Type B pancreatic cell (in vitro differentiated cells): ENCODE measurements at regions not wholly inside any gene's neighbourhood (a gene's known extent, or its start where the extent isn't known, plus 50 kb on each side); places are given as distances from the start of the nearest gene placed in this dataset.

Experiments
- DNase-seq: peaks from one replicate; pipeline ENCODE4 v3.0.0; 2021; ENCODE audit warnings: mixed read lengths; ENCODE audit not compliant: unreplicated experiment; ENCODE audit errors: extremely low spot score
- H3K27ac Mint-ChIP-seq: 2 replicates; pipeline ENCODE4 v1.8.0; 2021; ENCODE audit warnings: mild to moderate bottlenecking, mixed read lengths
- H3K27me3 Mint-ChIP-seq: 2 replicates; pipeline ENCODE4 v1.8.0; 2021; ENCODE audit warnings: mixed read lengths
- H3K36me3 Mint-ChIP-seq: 2 replicates; pipeline ENCODE4 v1.8.0; 2021; ENCODE audit warnings: mixed read lengths
- H3K4me1 Mint-ChIP-seq: one replicate; pipeline ENCODE4 v1.8.0; 2021; ENCODE audit warnings: mixed read lengths; ENCODE audit not compliant: unreplicated experiment
- H3K4me3 Mint-ChIP-seq: 2 replicates; pipeline ENCODE4 v1.8.0; 2021; ENCODE audit warnings: mild to moderate bottlenecking, mixed read lengths
- H3K9me3 Mint-ChIP-seq: 2 replicates; pipeline ENCODE4 v1.8.0; 2021; ENCODE audit warnings: mixed read lengths
- TF ChIP-seq, protein P1 (sequence below): fragments of 200-600 bp; sonication (generic); conservative IDR thresholded peaks from 2 replicates; pipeline ENCODE4 v1.5.0; 2021; ENCODE audit warnings: antibody characterized with exemption, mild to moderate bottlenecking

DNA sequence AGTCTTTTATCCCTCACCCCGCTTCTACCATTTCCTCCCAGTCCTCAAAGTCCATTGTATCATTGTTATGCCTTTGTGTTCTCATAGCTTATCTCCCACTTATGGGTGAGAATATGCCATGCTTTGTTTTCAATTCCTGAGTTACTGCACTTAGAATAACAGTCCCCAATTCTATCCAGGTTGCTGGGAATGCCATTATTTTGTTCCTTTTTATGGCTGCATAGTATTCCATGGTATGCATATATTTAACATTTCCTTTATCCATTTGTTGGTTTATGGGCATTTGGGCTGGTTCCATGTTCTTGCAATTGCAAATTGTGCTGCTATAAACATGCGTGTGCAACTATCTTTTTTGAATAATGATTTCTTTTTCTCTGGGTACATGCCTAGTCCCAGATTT lies 114.9 kb downstream of the VPREB1 start:
- Mint-ChIP-seq H3K4me1 (no peaks in the 10 kb centered on the region), H3K27ac (no peak overlapping the region), H3K27me3 (peaks cover 78% of the 10 kb centered on the region), H3K9me3 (no peaks in the 10 kb centered on the region), H3K4me3 (no peak overlapping the region), H3K36me3 (no peaks in the 10 kb centered on the region)
- TF ChIP-seq, protein P1, sequence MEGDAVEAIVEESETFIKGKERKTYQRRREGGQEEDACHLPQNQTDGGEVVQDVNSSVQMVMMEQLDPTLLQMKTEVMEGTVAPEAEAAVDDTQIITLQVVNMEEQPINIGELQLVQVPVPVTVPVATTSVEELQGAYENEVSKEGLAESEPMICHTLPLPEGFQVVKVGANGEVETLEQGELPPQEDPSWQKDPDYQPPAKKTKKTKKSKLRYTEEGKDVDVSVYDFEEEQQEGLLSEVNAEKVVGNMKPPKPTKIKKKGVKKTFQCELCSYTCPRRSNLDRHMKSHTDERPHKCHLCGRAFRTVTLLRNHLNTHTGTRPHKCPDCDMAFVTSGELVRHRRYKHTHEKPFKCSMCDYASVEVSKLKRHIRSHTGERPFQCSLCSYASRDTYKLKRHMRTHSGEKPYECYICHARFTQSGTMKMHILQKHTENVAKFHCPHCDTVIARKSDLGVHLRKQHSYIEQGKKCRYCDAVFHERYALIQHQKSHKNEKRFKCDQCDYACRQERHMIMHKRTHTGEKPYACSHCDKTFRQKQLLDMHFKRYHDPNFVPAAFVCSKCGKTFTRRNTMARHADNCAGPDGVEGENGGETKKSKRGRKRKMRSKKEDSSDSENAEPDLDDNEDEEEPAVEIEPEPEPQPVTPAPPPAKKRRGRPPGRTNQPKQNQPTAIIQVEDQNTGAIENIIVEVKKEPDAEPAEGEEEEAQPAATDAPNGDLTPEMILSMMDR: no peak
- no peak for DNase-seq

DNA sequence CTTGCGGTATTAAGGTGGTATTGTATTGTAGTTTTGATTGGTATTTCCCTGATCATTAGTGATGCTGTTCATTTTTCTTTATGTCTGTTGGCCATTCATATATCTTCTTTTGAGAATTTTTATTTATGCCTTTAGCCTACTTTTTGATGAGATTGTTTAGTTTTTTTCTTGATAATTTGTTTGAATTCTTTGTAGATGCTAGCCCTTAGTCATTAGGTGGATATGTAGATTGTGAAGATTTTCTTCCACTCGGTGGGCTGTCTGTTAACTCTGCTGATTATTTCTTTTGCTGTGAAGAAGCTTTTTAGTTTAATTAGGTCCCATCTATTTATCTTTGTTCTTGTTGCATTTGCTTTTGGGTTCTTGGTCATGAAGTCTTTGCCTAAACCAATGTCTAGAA lies 115.4 kb downstream of the VPREB1 start:
- Mint-ChIP-seq H3K27ac (no peak overlapping the region), H3K4me1 (no peaks in the 10 kb centered on the region), H3K27me3 (peaks cover 77% of the 10 kb centered on the region), H3K36me3 (no peaks in the 10 kb centered on the region), H3K9me3 (no peaks in the 10 kb centered on the region), H3K4me3 (no peak overlapping the region)
- DNase-seq: no peak
- TF ChIP-seq, protein P1: no peak

DNA sequence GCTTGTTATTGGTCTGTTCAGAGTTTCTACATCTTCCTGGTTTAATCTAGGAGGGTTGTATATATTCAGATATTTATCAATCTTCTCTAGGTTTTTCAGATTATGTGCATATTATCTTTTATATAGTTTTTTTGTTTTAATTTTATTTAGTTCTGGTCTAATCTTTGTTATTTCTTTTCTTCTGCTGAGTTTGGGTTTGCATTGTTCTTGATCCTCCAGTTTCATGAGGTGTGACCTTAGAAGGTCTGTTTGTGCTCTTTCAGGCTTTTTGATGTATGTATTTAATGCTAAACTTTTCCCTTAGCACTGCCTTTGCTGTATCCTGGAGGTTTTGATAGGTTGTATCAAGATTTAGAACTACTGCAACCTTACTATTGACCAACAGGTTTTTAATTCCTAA lies 117.7 kb downstream of the VPREB1 start:
- no peaks in the 10 kb centered on the region for H3K9me3 Mint-ChIP-seq
- TF ChIP-seq, protein P1: no peak
- H3K36me3 Mint-ChIP-seq: no peaks in the 10 kb centered on the region
- no peak for DNase-seq
- H3K27ac Mint-ChIP-seq: no peak overlapping the region
- no peak overlapping the region for H3K4me3 Mint-ChIP-seq
- peaks cover 79% of the 10 kb centered on the region for H3K27me3 Mint-ChIP-seq
- no peaks in the 10 kb centered on the region for H3K4me1 Mint-ChIP-seq

DNA sequence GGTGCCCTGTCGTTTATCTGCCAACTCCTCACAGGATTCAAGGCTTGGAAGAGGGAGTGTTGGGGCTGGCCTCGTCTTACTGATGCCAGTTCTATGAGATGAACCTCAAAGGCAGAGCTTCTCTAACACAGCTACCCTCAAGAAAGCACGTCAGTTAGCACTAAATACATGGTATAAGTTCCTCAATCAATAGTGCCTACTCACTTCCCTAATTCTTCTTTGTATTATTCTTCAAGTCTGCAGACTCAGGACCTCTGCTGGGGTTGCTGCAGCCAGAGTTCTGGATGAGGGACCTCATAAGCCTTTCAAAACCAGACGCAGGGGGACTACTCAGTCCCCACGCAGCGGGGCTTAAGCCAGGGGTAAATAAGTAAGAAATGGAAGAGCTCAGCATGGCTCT lies 118.3 kb downstream of the VPREB1 start:
- H3K4me1 Mint-ChIP-seq: no peaks in the 10 kb centered on the region
- H3K4me3 Mint-ChIP-seq: no peak overlapping the region
- TF ChIP-seq, protein P1: no peak
- H3K9me3 Mint-ChIP-seq: no peaks in the 10 kb centered on the region
- no peak for DNase-seq
- no peaks in the 10 kb centered on the region for H3K36me3 Mint-ChIP-seq
- H3K27ac Mint-ChIP-seq: no peak overlapping the region
- peaks cover 85% of the 10 kb centered on the region for H3K27me3 Mint-ChIP-seq

DNA sequence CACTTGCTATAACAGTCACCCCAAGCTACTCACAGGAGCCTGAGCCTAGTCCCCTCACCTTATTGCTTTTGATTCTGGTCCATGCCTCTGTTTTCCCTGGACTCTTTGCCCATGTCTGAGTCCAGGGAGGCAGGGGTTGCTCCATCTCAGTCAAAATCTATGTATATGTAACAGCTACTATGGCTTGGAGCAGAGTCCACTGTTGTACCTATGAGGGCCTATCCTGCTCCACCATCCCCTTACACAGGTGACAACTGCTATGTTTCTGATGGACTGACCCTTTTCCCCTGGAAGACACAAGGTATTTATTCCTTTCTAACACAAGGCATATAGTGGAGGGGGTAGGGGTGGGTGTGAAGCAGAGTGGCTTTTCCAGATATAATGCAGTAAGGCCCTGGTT lies 119.6 kb downstream of the VPREB1 start:
- Mint-ChIP-seq H3K4me1 (no peaks in the 10 kb centered on the region), H3K27ac (no peak overlapping the region), H3K27me3 (peaks cover 89% of the 10 kb centered on the region), H3K9me3 (no peaks in the 10 kb centered on the region), H3K4me3 (no peak overlapping the region), H3K36me3 (no peaks in the 10 kb centered on the region)
- no peak for DNase-seq
- TF ChIP-seq, protein P1: no peak

DNA sequence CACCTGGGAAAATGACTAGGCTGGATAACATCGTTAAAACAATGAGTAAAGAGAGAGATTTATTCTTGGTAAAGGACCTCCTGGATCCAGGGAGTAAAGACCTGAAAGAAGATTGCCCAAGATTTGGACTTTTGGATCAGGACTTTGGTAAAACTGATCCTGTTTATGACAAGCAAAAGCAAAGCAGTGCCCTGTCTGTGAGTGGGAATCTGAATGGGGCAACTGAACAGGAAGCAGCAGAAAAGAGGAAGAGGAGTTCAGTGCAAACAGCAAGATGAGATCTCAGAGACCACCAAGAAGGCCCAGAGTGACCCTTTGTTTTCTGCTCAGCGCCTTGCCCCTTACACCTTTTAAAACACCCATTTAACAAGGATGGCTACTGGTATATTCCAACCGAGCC lies 122.0 kb downstream of the VPREB1 start:
- TF ChIP-seq, protein P1: no peak
- DNase-seq: no peak
- H3K9me3 Mint-ChIP-seq: no peaks in the 10 kb centered on the region
- H3K4me1 Mint-ChIP-seq: no peaks in the 10 kb centered on the region
- H3K27ac Mint-ChIP-seq: no peak overlapping the region
- H3K27me3 Mint-ChIP-seq: peaks cover 86% of the 10 kb centered on the region
- H3K4me3 Mint-ChIP-seq: no peak overlapping the region
- no peaks in the 10 kb centered on the region for H3K36me3 Mint-ChIP-seq
